ENCODE measurements at regions not wholly inside any gene's neighbourhood (a gene's known extent, or its start where the extent isn't known, plus 50 kb on each side); places are given as distances from the start of the nearest gene placed in this dataset.
"Not testable (repeated sequence)": the region's sequence is repeated elsewhere in the genome, so short reads cannot be mapped to it uniquely, and the experiment has no call there.

DNA sequence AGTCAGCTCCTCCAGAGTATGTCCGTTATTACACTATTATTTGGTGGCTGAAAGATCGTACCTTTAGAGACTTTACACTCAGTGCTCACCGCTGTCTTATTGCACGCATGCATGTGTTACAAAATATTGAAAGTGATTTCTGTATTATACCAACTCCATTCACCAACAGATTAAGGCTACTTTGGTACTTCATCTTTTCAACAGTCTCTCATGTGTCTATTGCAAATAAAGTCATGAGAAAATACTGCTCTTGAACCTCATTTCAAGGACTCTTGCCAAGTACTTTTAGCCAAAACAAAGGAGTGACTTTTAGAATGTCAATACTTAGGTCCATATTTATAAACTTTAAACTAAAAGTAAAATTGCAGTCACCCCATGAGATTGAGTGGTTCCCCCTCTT is 503.6 kb downstream of the TMEM121 start:
- DNase-seq, result no peak

DNA sequence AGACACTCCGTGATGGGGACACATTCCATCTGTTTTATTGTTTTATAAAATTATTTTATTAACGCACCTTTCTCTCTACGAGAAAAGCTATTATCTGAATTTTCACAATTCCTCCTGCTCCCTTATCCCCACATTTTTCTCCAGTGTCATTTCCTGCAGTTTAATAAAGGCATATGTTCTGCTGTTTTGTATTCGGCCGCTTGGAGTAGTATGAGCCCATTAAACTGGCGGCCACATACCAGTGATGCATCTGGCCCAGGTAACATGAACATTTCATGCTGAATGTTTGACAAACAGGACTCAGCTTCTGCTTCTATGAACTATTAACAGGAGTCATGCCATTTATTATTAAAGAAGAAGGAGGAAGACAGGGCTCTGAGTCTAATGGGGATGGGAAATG is 511.0 kb downstream of the TMEM121 start:
- no peak for DNase-seq

DNA sequence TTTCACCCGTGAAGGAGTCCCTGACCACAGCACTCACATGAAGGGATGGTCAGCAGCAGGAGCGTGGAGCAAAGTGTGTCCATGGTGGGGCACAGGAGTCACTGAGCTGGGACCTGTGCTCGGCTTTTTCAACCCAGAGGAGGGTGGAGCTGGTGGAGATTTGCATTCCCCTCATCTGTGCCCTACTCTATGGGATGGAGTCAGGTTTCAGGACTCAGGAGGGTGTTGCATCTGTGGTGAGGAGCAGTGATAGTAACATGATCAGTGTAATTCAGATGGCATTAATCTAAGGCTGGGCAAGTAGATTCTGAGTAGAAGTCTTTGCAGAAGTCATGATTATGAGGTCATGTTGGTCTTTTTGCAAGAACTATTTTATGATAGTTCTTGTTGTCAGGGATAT is 511.9 kb downstream of the TMEM121 start:
- DNase-seq, result no peak

DNA sequence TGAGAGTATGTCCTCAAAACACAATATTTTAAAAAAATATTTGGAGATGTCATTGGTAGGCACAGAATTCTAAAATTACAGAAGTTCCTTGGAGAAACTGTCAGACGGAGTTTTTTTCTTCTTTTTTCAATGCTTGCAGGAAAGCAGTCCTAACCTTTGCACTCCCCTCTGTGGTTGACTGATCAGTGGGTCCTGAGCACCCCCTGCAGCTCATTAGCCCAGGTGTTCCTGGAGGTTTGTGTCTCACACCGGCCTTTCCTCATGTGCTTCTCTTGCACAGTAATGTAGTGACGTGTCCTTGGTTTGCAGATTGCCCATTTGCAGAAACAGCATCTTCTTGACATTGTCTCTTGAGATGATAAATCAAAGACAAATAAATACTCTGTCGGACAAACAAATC is 513.0 kb downstream of the TMEM121 start:
- no peak for DNase-seq

DNA sequence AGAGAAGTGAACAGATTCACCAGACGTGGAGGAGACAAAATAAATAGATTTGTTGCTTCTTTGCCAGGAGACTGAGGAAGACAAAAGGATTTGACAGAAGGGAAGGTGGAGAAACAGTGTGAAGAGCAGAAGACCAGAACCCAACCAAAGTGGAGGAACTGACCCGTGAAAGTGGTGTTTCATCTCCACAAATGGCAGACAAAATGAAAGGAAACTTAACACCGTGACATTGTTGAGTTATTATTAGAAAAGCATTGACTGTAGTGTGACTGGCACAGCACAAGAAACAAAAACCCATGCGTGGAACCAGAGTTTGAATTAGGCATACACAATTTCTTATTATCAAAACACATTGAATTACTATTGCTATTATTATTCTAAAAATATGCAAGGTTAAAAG is 518.1 kb downstream of the TMEM121 start:
- no peak for DNase-seq

DNA sequence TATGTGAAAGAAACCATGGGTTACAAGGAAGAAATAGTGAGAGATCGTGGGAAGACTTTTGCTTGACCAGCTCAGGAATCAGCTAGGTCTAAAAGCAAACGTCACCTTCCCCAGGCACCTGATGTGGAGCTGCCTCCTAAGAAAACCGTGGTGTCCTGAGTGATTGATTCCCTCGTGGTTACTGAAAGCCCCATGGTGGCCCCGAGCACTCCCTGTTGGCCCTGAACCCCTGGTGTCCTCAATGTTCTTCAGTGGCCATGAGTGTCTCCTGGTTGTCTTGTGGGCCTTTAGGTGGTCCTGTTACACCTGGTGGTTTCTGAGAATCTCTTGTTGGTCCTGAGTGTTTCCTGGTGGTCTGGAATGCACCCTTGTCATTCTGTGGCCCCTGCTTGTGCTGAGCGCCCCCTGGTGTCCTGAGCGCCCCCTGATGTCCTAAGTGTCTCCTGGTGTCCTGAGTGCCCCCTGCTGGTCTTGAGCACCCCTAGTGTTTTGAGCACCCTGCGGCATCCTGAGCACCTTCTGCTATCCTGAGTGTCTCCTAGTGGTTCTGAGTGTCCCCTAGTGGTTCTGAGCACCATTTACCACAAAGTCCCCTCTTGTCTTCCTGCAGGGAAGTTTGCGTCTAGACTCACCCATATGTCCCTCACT is 518.7 kb downstream of the TMEM121 start:
- peak; percentile 48 for DNase-seq

DNA sequence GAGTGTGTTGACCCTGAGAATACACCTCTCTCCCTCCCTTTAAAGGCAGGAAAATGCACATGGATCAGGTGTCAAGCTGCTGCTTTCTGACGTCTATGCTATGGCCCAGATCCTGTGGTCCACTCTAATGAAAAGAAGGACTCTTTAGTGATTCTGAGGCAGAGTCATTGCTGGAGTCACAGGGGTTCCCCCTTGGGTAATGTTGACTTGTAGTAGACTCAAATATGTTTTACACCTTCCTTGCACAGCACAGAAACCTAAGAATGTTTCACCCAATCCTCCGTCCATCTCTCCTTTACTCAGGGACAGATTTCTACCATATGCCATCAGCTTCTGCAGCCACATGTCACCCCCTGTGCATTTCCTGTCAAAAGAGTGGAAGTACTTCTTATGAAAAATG is 525.4 kb downstream of the TMEM121 start:
- no peak for DNase-seq

DNA sequence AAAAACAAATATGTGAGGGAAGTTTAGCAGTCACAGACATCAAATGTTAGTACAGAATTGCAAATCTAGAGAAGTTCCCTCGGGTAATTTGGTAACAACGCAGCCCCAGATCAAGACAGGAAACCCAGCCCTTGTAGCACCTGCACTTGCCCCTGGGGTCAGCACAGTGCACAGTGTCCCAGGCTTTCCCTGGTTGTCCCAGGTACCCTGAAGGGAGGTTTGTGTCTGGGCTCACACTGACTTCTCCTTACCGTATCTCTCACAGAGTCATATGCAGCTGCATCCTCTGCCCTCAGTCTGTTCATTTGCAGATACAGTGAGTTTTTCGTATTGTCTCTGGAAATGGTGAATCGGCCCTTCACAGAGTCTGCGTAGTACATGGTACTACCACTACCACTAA is 528.9 kb downstream of the TMEM121 start:
- DNase-seq, result no peak

DNA sequence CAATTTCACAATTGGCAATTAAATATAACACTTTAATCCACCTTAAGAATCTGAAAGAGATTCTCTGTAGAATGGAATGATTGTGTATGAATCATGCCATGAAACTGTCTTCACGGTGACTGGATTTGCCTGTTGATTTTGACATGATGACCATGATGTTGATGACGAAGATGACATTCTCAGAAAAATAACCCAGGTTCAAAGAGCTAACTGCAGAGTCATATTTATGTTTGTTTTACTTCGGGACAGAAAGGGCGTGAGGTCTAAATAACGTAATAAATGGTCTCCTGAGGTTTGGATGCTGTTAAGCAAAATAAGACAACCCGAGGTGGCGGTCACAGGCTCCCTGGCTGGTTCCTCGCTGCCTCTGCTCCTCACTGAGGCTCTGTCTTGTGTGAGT is 532.0 kb downstream of the TMEM121 start:
- DNase-seq, result no peak

DNA sequence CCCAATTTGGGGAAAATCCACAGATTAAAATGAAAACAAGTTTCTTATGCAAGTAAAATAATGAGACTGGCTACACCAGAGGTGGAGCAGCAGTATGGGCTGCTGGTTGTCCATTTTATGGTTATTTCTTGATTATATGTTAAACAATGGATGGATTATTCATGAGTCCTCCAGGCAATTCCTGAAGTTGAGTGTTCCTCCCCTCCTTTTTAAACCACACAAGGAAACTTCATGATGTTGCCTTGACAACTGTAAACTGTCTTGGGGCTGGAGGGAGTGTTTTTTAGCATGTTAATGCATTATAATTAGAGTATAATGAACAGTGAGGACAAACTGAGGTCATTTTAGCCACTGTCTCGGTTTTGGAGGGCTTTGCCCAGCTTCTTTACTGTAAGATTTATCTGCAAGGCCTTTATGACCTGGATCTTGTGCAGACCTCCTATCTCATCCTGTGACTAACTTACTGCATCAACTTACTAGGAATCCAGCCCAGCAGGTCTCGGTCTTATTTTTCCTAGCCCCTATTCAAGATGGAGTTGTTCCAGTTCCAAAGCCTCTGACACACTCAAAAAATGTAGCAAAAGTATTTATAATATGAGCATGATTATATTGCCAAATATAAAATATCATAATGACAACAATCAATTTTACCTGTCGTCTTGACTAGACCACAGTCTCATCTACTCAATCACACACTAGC is 534.0 kb downstream of the TMEM121 start:
- DNase-seq, result no peak

DNA sequence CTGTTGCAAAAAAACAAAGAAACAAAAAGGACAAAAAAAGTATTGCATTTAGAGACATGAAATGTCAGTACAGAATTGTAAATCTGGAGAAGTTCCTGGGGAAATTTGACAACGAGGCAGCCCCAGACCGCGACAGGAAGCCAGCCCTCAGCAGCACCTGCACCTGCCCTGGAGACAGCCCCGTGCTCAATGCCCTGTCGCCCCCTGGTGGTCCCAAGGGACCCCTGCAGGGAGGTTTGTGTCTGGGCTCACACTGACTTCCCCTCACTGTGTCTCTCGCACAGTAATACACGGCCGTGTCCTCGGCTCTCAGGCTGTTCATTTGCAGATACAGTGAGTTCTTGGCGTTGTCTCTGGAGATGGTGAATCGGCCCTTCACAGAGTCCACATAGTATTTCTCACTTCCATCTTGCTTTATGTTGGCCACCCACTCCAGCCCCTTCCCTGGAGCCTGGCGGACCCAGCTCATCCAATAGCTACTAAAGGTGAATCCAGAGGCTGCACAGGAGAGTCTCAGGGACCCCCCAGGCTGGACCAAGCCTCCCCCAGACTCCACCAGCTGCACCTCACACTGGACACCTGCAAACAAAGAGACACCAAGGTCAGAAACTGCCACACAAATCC is 535.6 kb downstream of the TMEM121 start:
- not testable (repeated sequence) for DNase-seq

DNA sequence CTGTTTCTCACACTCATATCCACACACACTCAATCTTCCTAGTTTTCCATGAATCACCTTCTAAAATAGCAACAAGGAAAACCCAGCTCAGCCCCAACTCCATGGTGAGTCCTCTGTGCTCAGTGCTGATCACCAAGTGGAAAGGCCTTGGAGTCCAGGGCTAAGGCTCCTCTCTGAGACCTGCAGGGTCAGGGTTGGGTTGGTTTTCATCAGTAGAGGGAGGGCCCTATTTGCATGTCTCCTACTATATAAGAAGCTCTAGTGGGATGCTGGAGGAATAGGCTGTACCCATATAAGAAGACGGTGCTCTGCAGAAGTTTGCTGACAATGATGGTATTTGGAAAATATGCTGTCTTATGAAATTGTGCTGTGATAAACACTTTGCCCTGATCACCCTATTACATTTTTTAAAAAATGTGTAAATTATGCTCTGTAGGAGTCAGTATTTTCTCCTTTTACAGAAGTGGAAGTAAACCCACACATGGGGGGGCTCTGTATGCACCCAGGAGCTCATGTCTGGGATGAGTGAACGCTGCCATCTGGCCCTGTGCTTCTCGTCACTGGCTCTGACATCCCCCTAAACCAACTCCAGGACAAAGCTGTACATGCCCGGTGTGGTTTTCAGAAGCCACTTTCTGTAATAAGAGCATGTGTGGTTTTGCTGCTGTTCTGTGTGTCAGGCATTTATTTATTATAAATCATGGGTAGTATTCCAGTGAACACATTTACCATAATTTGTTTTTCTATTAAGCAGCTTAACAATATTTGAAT is 536.3 kb downstream of the TMEM121 start:
- no peak for DNase-seq

DNA sequence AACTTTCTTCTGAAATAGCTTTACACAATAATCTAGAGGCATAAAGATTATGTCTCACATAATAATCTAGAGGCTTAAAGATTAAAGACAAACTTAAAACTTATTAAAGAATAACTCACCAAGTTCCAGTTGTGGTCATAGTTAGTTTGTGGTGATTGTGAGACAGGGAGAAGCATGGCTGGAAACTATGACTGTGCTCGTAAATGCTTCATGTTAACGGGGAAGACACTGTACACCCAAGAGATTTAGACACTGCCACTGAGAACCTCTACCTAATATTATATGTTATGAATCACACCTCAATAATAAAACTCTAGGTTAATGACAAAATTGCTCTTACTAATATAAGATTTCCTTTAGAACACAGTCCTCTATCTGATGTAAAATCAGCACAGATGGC is 541.6 kb downstream of the TMEM121 start:
- DNase-seq, result no peak

DNA sequence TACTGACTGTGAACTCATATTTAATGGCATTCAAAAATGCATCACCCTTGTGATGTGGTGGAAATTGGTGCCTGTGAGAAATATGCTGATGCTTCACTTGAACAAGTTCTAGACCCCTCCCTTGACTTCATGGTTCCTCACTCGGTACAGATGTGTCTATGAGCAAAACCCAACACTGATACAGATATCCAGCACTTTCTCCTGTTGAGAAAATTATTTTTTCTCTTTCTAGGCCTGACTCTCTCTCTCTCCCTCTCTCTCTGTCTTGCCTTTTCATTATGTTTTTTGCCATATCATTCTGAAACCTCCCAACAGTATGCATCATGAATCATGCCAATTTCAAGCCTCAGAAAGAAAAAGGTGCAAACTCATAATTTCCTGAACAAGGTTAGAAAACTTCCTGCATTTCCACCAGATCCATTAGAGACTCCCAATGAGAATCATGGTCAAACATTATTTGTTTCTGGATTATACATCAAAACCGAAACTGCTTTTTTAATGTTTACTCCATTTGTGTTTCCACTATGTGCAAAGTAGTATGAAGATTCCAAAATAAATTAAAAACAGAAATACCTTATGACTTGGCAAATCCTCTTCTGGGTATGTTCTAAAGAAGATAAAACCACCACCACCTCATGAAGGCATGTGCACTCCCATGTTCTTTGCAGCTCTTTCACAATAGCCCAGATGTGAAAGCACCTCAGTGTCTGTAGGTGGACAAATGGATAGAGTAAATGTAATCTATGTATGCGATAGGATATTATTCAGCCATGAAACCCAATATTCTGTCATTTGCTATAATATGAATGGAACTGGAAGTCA is 543.6 kb downstream of the TMEM121 start:
- no peak for DNase-seq

DNA sequence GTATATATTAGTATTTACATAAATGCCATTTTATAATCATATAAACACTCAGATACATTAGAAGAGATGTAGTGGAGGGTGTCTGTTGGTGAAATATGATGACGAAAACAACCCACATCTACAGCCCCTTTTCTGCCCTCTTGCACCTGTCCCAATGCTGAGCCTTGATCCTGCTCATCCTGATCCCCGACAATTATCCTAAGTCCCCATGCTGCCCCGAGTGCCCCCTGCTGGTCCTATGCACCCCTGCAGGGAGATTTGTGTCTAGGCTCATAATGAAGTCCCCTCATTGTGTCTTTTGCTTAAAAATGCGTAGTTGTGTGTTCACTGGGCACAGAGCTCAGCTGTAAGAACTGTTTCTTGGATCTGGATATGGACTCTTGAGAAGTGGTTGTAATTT is 554.5 kb downstream of the TMEM121 start:
- no peak for DNase-seq

DNA sequence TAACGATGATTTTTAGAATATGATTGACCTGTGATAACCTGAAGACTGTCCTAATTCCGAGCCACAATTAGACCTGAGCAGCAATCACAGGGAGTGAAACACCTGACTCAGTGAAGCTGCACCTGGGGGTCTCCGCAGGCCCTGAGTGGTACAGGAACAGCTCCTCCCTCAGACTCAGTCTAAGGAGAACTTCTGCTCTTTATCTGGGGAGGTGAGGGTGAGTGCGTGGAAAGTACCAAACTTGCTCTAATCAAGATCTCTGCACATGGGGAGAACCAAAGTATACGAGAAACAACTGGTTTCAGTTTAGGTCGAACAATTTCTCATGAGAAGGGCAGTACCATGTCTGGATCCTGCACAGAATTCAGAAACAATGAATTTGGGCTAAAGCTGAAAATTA is 555.3 kb downstream of the TMEM121 start:
- DNase-seq, result not testable (repeated sequence)

DNA sequence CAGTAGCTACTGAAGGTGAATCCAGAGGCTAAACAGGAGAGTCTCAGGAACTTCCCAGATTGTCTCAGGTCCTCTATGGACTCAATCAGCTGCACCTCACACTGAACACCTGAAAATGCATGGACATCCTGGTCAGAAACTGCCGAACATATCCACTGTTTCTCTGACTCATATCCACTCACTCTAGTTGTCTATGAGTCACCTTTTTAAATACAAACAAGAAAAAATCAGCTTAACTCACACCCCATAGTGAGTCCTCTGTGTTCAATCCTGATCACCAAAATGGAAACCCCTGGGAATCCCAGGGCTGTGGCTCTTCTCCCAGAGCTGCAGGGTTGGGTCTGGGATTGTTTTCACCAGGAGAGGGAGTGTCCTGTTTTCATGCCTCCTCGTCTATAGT is 556.7 kb downstream of the TMEM121 start:
- no peak for DNase-seq

DNA sequence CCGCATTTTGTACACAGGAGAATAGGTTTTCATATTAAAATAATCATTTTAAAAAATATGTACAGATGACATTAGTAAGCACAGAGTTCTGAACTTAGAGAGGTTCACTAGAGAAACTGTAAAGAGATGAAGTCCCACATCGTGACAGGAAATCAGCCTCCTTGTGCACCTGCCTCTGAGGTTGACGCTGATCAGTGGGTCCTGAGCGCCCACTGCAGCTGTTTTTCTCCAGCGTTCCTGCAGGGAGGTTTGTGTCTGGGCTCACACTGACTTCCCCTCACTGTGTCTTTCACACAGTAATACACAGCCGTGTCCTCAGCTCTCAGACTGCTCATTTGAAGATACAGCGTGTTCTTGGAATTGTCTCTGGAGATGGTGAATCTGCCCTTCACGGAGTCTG is 561.5 kb downstream of the TMEM121 start:
- DNase-seq, result no peak

DNA sequence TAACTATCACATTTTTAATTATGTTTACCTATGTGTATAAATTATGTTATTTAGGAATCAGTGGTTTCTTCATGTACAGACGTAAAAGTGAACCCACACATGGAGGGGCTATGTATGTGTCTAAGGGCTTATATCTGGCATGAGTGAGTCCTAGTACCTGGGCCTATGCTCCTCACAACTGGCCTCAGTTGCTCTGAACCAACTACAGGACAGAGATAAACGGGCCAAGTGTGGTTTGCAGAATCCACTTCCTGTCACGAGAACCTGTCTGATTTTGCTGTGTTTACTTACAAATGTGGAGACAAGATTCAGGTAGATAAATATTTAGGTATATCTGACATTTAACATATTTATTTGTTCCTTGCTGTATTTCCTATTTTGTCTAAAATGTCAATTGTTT is 562.5 kb downstream of the TMEM121 start:
- DNase-seq, result not testable (repeated sequence)

DNA sequence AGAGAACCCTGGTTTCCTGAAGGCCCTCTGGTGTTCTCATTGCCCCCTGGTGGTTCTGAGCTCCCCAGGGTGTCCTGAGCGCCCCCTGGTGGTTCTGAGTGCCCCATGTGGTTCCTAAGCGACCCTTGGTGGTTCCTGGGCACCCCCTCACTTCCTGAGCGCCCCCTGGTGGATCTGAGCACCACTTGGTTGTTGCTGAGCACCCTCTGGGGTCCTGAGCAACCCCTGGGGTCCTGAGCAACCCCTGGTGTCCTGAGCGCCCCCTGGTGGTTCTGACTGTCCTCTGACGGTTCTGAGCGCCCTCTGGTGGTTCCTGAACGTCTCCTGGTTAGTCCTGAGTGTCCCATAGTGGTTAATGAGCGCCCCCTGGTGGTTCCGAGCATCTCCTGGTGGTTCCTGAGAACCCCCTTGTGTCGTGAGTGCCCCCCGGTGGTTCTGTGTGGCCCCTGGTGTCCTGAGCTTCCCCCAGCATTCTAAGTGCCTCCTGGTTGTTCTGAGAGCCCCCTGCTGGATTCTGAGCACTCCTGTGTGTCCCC is 568.3 kb downstream of the TMEM121 start:
- DNase-seq, result no peak

DNA sequence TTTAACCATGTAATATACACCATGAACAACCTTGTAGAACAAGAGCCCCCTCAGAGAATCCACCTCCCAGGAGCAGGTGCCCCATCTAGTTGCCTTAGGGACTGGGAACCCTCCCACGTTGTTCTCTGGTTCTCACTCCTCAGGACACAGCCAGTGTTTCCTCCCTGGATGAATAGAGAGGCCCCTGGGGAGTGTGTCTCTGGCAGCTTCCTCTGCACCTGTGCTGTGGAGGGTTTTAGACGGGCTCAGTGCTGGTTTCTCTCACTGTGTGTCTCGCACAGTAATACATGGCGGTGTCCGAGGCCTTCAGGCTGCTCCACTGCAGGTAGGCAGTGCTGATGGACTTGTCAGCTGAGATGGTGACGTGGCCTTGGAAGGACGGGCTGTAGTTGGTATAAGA is 581.3 kb downstream of the TMEM121 start:
- no peak for DNase-seq

DNA sequence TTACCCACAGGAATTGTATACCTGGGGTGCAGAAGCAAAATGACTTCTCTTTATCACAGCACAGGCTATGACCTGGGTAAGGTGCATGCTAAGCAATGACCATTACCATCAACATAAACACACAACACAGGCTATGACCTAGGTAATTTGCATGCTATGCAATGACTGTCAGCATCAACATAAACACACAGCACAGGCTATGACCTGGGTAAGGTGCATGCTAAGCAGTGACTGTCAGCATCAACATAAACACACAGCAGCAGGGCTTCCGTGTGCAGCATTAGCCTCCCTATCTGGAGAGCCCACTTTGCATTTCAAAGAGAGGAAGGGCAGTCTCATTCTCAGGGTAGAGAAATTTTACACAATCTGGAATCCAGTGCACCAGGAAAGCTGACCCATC is 583.0 kb downstream of the TMEM121 start:
- no peak for DNase-seq

DNA sequence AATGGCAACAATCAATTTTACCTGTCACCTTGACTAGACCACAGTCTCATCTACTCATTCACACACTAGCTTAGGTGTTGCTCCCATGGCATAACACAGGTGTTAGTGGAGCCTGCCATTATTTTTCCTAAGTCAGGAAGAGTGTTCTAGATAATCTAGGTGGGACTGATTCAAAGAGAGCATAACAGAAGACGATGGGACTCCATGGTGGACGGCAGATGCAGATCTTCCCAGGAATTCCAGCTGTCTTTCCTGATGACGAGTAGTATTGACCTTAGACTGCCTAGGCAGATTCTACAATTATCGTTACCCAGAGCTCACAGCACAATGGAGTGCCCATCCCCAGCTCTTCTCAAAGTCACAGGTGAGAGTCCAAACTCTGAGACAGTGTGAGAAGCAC is 589.0 kb downstream of the TMEM121 start:
- no peak for DNase-seq
